ENCODE measurements at regions not wholly inside any gene's neighbourhood (a gene's known extent, or its start where the extent isn't known, plus 50 kb on each side); places are given as distances from the start of the nearest gene placed in this dataset.

GRCh38 chrX:131709553-131709952 is 165.7 kb downstream of the OR13H1 start:
- 92% methylated on average over 6 of the region's 6 CpGs for WGBS

GRCh38 chrX:131711478-131711867 is 167.6 kb downstream of the OR13H1 start:
- Histone ChIP-seq H3K9ac (ENCODE audit: low read depth in 1 of 2, low read length in 2 of 2) (no peak overlapping the region), H3K27ac (ENCODE audit: low read depth in 1 of 2, low read length in 2 of 2) (no peak overlapping the region), H3K4me3 (ENCODE audit: low read depth in 1 of 3, low read length in 3 of 3) (peak overlapping the region in 2 of 3 donors; percentile 59 to 63), H3K36me3 (ENCODE audit: control insufficient read depth in 4 of 4, insufficient read depth in 3 of 4, low read depth in 1 of 4, low read length in 3 of 4) (no peaks in the 10 kb centered on the region), H3K4me1 (ENCODE audit: control insufficient read depth in 4 of 4, insufficient read depth in 4 of 4, low read length in 3 of 4) (peaks cover 0 to 13% (median 8%) of the 10 kb centered on the region in 4 donors), H3K27me3 (ENCODE audit: control insufficient read depth in 4 of 4, insufficient read depth in 4 of 4, low read length in 3 of 4) (no peaks in the 10 kb centered on the region), H3K9me3 (ENCODE audit: control insufficient read depth in 4 of 4, low read length in 3 of 4) (no peaks in the 10 kb centered on the region)
- DNase-seq (ENCODE audit: low spot score) = no peak
- TF ChIP-seq NR2F2 (IDR thresholded peaks at IDR 0.05) = no peak
- no peak for TF ChIP-seq FOXA2 (IDR thresholded peaks at IDR 0.05)
- WGBS = 93% methylated on average over 8 of the region's 8 CpGs

More at GRCh38 chrX:131709553-131709952, 165.7 kb downstream of the OR13H1 start:
- H3K9me3 ChIP-seq (ENCODE audit: control insufficient read depth in 4 of 4, low read length in 3 of 4) = no peaks in the 10 kb centered on the region
- no peak overlapping the region for H3K4me3 ChIP-seq (ENCODE audit: low read depth in 1 of 3, low read length in 3 of 3)
- TF ChIP-seq YY1 (IDR thresholded peaks at IDR 0.05) (no peak), FOXA2 (IDR thresholded peaks at IDR 0.05) (no peak), GABPA (IDR thresholded peaks at IDR 0.05 in 1 of 2, conservative IDR thresholded peaks at IDR 0.05 in 1 of 2) (no peak), REST (IDR thresholded peaks at IDR 0.05) (no peak), NR2F2 (IDR thresholded peaks at IDR 0.05) (no peak), EGR1 (IDR thresholded peaks at IDR 0.05; ENCODE audit: low read depth in 2 of 2) (no peak)
- TF ChIP-seq, protein P1, sequence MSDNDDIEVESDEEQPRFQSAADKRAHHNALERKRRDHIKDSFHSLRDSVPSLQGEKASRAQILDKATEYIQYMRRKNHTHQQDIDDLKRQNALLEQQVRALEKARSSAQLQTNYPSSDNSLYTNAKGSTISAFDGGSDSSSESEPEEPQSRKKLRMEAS (IDR thresholded peaks at IDR 0.05) = no peak
- DNase-seq (ENCODE audit: low spot score) = no peak
- H3K27me3 ChIP-seq (ENCODE audit: control insufficient read depth in 4 of 4, insufficient read depth in 4 of 4, low read length in 3 of 4) = no peaks in the 10 kb centered on the region
- peaks cover 0 to 17% (median 13%) of the 10 kb centered on the region in 4 donors for H3K4me1 ChIP-seq (ENCODE audit: control insufficient read depth in 4 of 4, insufficient read depth in 4 of 4, low read length in 3 of 4)
- H3K9ac ChIP-seq (ENCODE audit: low read depth in 1 of 2, low read length in 2 of 2) = no peak overlapping the region
- no peaks in the 10 kb centered on the region for H3K36me3 ChIP-seq (ENCODE audit: control insufficient read depth in 4 of 4, insufficient read depth in 3 of 4, low read depth in 1 of 4, low read length in 3 of 4)
- no peak overlapping the region for H3K27ac ChIP-seq (ENCODE audit: low read depth in 1 of 2, low read length in 2 of 2)

DNA sequence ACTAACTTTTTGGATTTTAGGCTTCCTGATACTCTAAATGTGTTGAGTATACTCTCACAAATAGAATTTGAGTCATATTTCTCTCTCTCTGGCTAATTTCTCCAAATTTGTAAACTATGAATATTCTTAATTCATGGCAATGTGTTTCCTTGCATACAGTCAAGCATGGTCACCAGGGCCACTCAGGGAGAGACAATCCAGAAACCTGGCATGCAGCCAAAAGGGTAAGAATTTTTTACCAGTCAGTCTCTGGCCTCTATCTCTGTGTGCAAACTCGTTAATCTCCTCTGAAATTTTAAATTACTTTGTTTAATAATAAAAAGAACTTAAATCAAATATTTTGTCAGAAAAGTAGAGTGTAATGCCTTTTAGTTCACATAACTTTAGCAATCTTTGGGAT is 179.8 kb downstream of the OR13H1 start:
- WGBS = 77% methylated on average over 1 of the region's 1 CpG
- DNase-seq (ENCODE audit: low spot score) = no peak
- peaks cover 0 to 10% (median 8%) of the 10 kb centered on the region in 4 donors for H3K4me1 ChIP-seq (ENCODE audit: control insufficient read depth in 4 of 4, insufficient read depth in 4 of 4, low read length in 3 of 4)
- TF ChIP-seq, protein P1 (IDR thresholded peaks at IDR 0.05) = no peak
- no peak for TF ChIP-seq FOXA2 (IDR thresholded peaks at IDR 0.05)
- no peak overlapping the region for H3K9ac ChIP-seq (ENCODE audit: low read depth in 1 of 2, low read length in 2 of 2)
- no peaks in the 10 kb centered on the region for H3K36me3 ChIP-seq (ENCODE audit: control insufficient read depth in 4 of 4, insufficient read depth in 3 of 4, low read depth in 1 of 4, low read length in 3 of 4)
- H3K9me3 ChIP-seq (ENCODE audit: control insufficient read depth in 4 of 4, low read length in 3 of 4) = peaks cover 0 to 3% (median 1%) of the 10 kb centered on the region in 4 donors
- no peak overlapping the region for H3K4me3 ChIP-seq (ENCODE audit: low read depth in 1 of 3, low read length in 3 of 3)
- H3K27ac ChIP-seq (ENCODE audit: low read depth in 1 of 2, low read length in 2 of 2) = no peak overlapping the region
- no peaks in the 10 kb centered on the region for H3K27me3 ChIP-seq (ENCODE audit: control insufficient read depth in 4 of 4, insufficient read depth in 4 of 4, low read length in 3 of 4)

GRCh38 chrX:131724292-131724691 is 180.4 kb downstream of the OR13H1 start:
- H3K4me1 ChIP-seq (ENCODE audit: control insufficient read depth in 4 of 4, insufficient read depth in 4 of 4, low read length in 3 of 4) = peaks cover 0 to 15% (median 8%) of the 10 kb centered on the region in 4 donors
- no peaks in the 10 kb centered on the region for H3K36me3 ChIP-seq (ENCODE audit: control insufficient read depth in 4 of 4, insufficient read depth in 3 of 4, low read depth in 1 of 4, low read length in 3 of 4)
- no peak overlapping the region for H3K4me3 ChIP-seq (ENCODE audit: low read depth in 1 of 3, low read length in 3 of 3)
- H3K27me3 ChIP-seq (ENCODE audit: control insufficient read depth in 4 of 4, insufficient read depth in 4 of 4, low read length in 3 of 4) = no peaks in the 10 kb centered on the region
- no peak for DNase-seq (ENCODE audit: low spot score)
- H3K9ac ChIP-seq (ENCODE audit: low read depth in 1 of 2, low read length in 2 of 2) = no peak overlapping the region
- 95% methylated on average over 2 of the region's 2 CpGs for whole genome bisulfite sequencing
- H3K9me3 ChIP-seq (ENCODE audit: control insufficient read depth in 4 of 4, low read length in 3 of 4) = peaks cover 0 to 3% (median 1%) of the 10 kb centered on the region in 4 donors
- no peak overlapping the region for H3K27ac ChIP-seq (ENCODE audit: low read depth in 1 of 2, low read length in 2 of 2)
- TF ChIP-seq GABPA (IDR thresholded peaks at IDR 0.05 in 1 of 2, conservative IDR thresholded peaks at IDR 0.05 in 1 of 2) (no peak), EGR1 (IDR thresholded peaks at IDR 0.05; ENCODE audit: low read depth in 2 of 2) (no peak), REST (IDR thresholded peaks at IDR 0.05) (no peak), RAD21 (IDR thresholded peaks at IDR 0.05) (no peak), RXRA (IDR thresholded peaks at IDR 0.05) (no peak), NR2F2 (IDR thresholded peaks at IDR 0.05) (no peak), FOXA1 (IDR thresholded peaks at IDR 0.05) (no peak), TAF1 (conservative IDR thresholded peaks at IDR 0.05) (no peak), CTCF (IDR thresholded peaks at IDR 0.05; ENCODE audit: low read depth, low read length, missing input control) (no peak), HNF4A (conservative IDR thresholded peaks at IDR 0.05) (no peak)

All from liver (tissue), 8 donors.